Caco-2 (cell line): ENCODE measurements at regions not wholly inside any gene's neighbourhood (a gene's known extent, or its start where the extent isn't known, plus 50 kb on each side); places are given as distances from the start of the nearest gene placed in this dataset.

Experiments
- BruUV-seq: library from RNA; stranded (reverse); fragments of 400-500 nt; replicated peaks from 2 replicates; lab custom pipeline; 2021; lab: Mats Ljungman, UMichigan
- CTCF ChIA-PET: fragments of 300-600 bp; sonication (Branson Sonifier 250); formaldehyde crosslinking; loops from one replicate; lab custom pipeline; 2022; ENCODE audit warnings: antibody characterized with exemption; lab: Charles Lee
- POLR2A ChIA-PET: fragments of 300-600 bp; sonication (Branson Sonifier 250); formaldehyde crosslinking; loops from one replicate; lab custom pipeline; 2022; ENCODE audit warnings: antibody characterized with exemption; lab: Charles Lee
- DNase-seq, 2 experiments: peaks; one replicate each; pipeline versions ENCODE4 v3.0.0 to v3.0.0-alpha.2; 2020 to 2022
- H3K27me3 ChIP-seq: replicated peaks from 2 replicates; pipeline ENCODE4 v1.6.0; 2011; ENCODE audit warnings: low read length; ENCODE audit not compliant: control insufficient read depth, insufficient read depth
- H3K36me3 ChIP-seq: 2 replicates; pipeline ENCODE4 v1.5.1; 2011; ENCODE audit warnings: low read length; ENCODE audit not compliant: control insufficient read depth, insufficient read depth
- H3K4me1 ChIP-seq: fragments of 250-450 bp; sonication (Bioruptor Pico); 2 replicates; pipeline ENCODE4 v1.5.1; 2020; ENCODE audit warnings: mild to moderate bottlenecking
- H3K4me3 ChIP-seq: 2 replicates; pipeline ENCODE4 v1.5.1; 2011; ENCODE audit warnings: low read depth, mild to moderate bottlenecking, control low read depth, low read length
- H3K9me3 ChIP-seq: fragments of 250-450 bp; sonication (Bioruptor Pico); 2 replicates; pipeline ENCODE4 v1.5.1; 2020; ENCODE audit warnings: mild to moderate bottlenecking, moderate library complexity
- H3K27ac Mint-ChIP-seq: one replicate; pipeline ENCODE4 v1.8.0; 2022; ENCODE audit warnings: mixed read lengths; ENCODE audit not compliant: unreplicated experiment
- H3K27me3 Mint-ChIP-seq: one replicate; pipeline ENCODE4 v1.8.0; 2022; ENCODE audit warnings: mixed read lengths; ENCODE audit not compliant: insufficient read depth, unreplicated experiment
- H3K36me3 Mint-ChIP-seq: one replicate; pipeline ENCODE4 v1.8.0; 2022; ENCODE audit warnings: mild to moderate bottlenecking, mixed read lengths; ENCODE audit not compliant: insufficient read depth, unreplicated experiment
- H3K4me1 Mint-ChIP-seq: one replicate; pipeline ENCODE4 v1.8.0; 2022; ENCODE audit warnings: low read depth, mixed read lengths; ENCODE audit not compliant: unreplicated experiment
- H3K4me3 Mint-ChIP-seq: one replicate; pipeline ENCODE4 v1.8.0; 2022; ENCODE audit warnings: mild to moderate bottlenecking, moderate library complexity, mixed read lengths; ENCODE audit not compliant: unreplicated experiment
- H3K9me3 Mint-ChIP-seq: one replicate; pipeline ENCODE4 v1.8.0; 2022; ENCODE audit warnings: mixed read lengths; ENCODE audit not compliant: unreplicated experiment
- intact Hi-C: fragments of 100-400 bp; cut with micrococcal nuclease; formaldehyde crosslinking; loops from one replicate; pipeline ENCODE4 v1.10.0; 2022; ENCODE audit not compliant: unreplicated experiment
- TF ChIP-seq, protein P1 (sequence below), 2 experiments: fragments of 200-600 bp in 1 of 2; IDR thresholded peaks; 1 replicate in 1 of 2; 2 replicates in 1 of 2; pipeline versions ENCODE4 v1.5.1 to v1.8.0; 2011 to 2022; ENCODE audit warnings: antibody characterized with exemption in 1 of 2, control low read depth in 1 of 2, inconsistent platforms in 1 of 2, low read depth in 1 of 2, low read length in 1 of 2, mild to moderate bottlenecking in 1 of 2, moderate library complexity in 1 of 2; ENCODE audit not compliant: insufficient read depth in 1 of 2, severe bottlenecking in 1 of 2, unreplicated experiment in 1 of 2

DNA sequence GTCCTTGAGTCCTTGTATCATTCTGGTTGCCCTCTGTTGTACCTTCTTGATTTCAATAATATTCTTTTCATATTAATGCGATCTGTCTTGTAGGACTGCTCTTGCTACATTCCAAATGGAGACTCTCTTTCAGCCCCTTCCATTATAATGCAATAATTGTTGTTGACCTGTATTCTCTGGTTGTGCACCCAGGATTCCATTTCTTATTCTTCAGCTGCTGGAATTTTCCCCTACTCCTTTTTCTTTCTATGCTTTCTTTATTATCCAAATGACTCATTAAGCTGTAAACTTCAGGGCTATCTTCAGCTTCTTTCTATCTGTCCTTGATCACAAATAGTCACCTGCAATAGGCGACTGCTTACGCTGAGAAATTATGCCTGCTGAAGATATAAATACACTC is 321.5 kb downstream of the SATB1 start:
- CTCF ChIA-PET: no interaction called here
- DNase-seq: no peak

DNA sequence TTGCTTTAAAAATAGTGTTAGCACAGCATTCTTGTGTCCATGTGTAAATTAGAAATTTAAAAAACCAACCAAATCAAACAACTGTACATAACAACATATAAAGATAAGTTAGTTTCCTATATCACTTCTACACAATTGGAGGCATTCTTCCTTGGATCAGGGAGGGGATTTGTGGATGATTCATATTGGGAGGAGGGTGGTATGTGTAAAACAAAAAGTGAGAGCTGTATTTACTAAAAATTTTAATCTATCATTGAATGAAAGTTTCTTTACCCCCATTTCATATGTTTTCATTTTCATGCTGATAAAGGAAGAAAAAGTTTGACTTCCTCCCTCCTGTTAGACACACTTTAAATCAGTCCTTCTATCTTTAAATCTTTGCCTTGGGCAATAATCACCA is 325.0 kb downstream of the SATB1 start:
- Histone ChIP-seq H3K4me1 (no peaks in the 10 kb centered on the region), H3K36me3 (no peaks in the 10 kb centered on the region; the same call in 1 of the 2 replicates), H3K9me3 (no peaks in the 10 kb centered on the region), H3K4me3 (no peak overlapping the region), H3K27me3 (no peaks in the 10 kb centered on the region)
- ChIA-PET POLR2A (no interaction called here), CTCF (no interaction called here)
- H3K27ac Mint-ChIP-seq: no peak overlapping the region
- BruUV-seq: no TSS peak
- DNase-seq: no peak
- TF ChIP-seq, protein P1, sequence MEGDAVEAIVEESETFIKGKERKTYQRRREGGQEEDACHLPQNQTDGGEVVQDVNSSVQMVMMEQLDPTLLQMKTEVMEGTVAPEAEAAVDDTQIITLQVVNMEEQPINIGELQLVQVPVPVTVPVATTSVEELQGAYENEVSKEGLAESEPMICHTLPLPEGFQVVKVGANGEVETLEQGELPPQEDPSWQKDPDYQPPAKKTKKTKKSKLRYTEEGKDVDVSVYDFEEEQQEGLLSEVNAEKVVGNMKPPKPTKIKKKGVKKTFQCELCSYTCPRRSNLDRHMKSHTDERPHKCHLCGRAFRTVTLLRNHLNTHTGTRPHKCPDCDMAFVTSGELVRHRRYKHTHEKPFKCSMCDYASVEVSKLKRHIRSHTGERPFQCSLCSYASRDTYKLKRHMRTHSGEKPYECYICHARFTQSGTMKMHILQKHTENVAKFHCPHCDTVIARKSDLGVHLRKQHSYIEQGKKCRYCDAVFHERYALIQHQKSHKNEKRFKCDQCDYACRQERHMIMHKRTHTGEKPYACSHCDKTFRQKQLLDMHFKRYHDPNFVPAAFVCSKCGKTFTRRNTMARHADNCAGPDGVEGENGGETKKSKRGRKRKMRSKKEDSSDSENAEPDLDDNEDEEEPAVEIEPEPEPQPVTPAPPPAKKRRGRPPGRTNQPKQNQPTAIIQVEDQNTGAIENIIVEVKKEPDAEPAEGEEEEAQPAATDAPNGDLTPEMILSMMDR (IDR thresholded peaks at IDR 0.05; ENCODE audit: insufficient read depth in 1 of 2, low read depth in 1 of 2, low read length in 1 of 2, severe bottlenecking in 1 of 2, unreplicated experiment in 1 of 2): no peak
- H3K4me3 Mint-ChIP-seq: no peak overlapping the region
- H3K9me3 Mint-ChIP-seq: peaks cover 7% of the 10 kb centered on the region
- H3K36me3 Mint-ChIP-seq: peaks cover 5% of the 10 kb centered on the region
- no peaks in the 10 kb centered on the region for H3K27me3 Mint-ChIP-seq
- intact Hi-C loops: no loop called here
- peaks cover 6% of the 10 kb centered on the region for H3K4me1 Mint-ChIP-seq

More for the DNA sequence above, 321.5 kb downstream of the SATB1 start:
- Mint-ChIP-seq H3K27ac (no peak overlapping the region), H3K4me1 (peaks cover 6% of the 10 kb centered on the region), H3K36me3 (no peaks in the 10 kb centered on the region), H3K9me3 (peaks cover 10% of the 10 kb centered on the region), H3K4me3 (no peak overlapping the region), H3K27me3 (peaks cover 3% of the 10 kb centered on the region)
- no peak overlapping the region for H3K4me3 ChIP-seq
- H3K36me3 ChIP-seq: no peaks in the 10 kb centered on the region
- H3K4me1 ChIP-seq: no peaks in the 10 kb centered on the region
- POLR2A ChIA-PET: no interaction called here
- intact Hi-C loops: no loop called here
- no TSS peak for BruUV-seq
- H3K9me3 ChIP-seq: no peaks in the 10 kb centered on the region
- no peaks in the 10 kb centered on the region for H3K27me3 ChIP-seq
- TF ChIP-seq, protein P1 (IDR thresholded peaks at IDR 0.05; ENCODE audit: insufficient read depth in 1 of 2, low read depth in 1 of 2, low read length in 1 of 2, severe bottlenecking in 1 of 2, unreplicated experiment in 1 of 2): no peak

DNA sequence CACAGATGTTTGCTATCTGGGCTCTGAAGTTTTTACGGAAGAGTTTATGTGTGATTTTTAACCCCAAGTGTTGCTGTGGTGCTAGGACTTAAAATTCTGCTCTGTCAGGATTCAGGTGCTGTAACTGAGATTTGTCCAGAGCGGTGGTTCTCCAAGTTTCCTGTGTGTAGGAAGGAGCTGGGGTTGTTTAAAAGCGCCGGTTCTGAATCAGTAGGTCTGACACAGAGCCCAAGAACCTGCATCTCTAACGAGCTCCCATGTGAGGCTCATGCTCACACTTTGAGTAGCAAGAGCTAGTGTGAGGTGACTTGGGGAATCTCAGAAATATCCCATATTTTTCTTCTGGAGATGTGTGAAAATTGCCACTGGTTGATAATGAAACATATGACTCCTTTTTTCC is 325.5 kb downstream of the SATB1 start:
- Mint-ChIP-seq H3K27ac (peak overlapping the region; percentile 32), H3K9me3 (peaks cover 7% of the 10 kb centered on the region), H3K4me3 (no peak overlapping the region), H3K4me1 (peaks cover 6% of the 10 kb centered on the region), H3K27me3 (no peaks in the 10 kb centered on the region), H3K36me3 (peaks cover 5% of the 10 kb centered on the region)
- no peak for DNase-seq
- H3K4me3 ChIP-seq: no peak overlapping the region
- ChIA-PET POLR2A (no interaction called here), CTCF (no interaction called here)
- no peaks in the 10 kb centered on the region; the same call in 1 of the 2 replicates for H3K36me3 ChIP-seq
- intact Hi-C loops: no loop called here
- BruUV-seq: no TSS peak
- H3K9me3 ChIP-seq: no peaks in the 10 kb centered on the region
- H3K4me1 ChIP-seq: no peaks in the 10 kb centered on the region
- H3K27me3 ChIP-seq: no peaks in the 10 kb centered on the region
- TF ChIP-seq, protein P1 (IDR thresholded peaks at IDR 0.05; ENCODE audit: insufficient read depth in 1 of 2, low read depth in 1 of 2, low read length in 1 of 2, severe bottlenecking in 1 of 2, unreplicated experiment in 1 of 2): no peak
